ENCODE measurements at regions not wholly inside any gene's neighbourhood (a gene's known extent, or its start where the extent isn't known, plus 50 kb on each side); places are given as distances from the start of the nearest gene placed in this dataset.

- no peak for TF ChIP-seq CTCF (IDR thresholded peaks at IDR 0.05)
- peak in 1 of 3 donors; percentile 5 for TF ChIP-seq POLR2A (IDR thresholded peaks at IDR 0.05)
These were observed 1312.0 kb upstream of the WWC1 start for GRCh38 chr5:166979307-166979895.
